GM12872 (cell line): ENCODE measurements at regions not wholly inside any gene's neighbourhood (a gene's known extent, or its start where the extent isn't known, plus 50 kb on each side); places are given as distances from the start of the nearest gene placed in this dataset.

ENCODE experiments used
- TF ChIP-seq, protein P1 (sequence below): IDR thresholded peaks from 3 replicates; pipeline ENCODE4 v1.5.1; 2011; ENCODE audit warnings: low read depth, mild to moderate bottlenecking, low read length, moderate library complexity; ENCODE audit not compliant: insufficient read depth

DNA sequence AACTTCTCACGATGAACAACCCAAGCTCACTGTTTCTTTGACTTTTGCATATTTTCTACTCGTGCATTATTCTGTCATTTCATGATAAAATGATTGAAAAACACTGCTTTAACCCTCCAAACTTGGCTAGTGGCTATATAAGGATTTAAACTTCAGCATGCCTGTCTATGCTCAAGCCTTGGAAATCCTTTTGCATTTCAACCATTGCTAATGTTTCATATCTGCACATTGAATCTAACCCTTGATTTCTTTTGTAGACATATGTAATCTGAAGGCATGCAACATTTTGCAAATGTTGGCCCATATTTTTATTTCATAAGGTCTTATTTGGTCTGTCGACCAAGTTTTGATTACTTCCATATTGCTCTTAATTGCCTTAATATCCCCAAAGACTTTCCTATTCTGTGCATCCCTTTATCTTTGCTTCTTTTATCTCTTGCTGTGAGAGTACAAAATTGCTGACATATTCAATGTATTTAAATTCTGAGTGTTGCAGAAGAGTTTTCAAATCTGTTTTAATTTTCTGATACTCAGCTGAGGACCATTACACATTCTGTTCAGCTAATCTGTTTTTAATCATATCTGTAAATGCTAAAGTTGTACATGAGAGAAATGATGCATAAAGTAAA lies 403.7 kb upstream of the ZNF608 start:
- TF ChIP-seq, protein P1, sequence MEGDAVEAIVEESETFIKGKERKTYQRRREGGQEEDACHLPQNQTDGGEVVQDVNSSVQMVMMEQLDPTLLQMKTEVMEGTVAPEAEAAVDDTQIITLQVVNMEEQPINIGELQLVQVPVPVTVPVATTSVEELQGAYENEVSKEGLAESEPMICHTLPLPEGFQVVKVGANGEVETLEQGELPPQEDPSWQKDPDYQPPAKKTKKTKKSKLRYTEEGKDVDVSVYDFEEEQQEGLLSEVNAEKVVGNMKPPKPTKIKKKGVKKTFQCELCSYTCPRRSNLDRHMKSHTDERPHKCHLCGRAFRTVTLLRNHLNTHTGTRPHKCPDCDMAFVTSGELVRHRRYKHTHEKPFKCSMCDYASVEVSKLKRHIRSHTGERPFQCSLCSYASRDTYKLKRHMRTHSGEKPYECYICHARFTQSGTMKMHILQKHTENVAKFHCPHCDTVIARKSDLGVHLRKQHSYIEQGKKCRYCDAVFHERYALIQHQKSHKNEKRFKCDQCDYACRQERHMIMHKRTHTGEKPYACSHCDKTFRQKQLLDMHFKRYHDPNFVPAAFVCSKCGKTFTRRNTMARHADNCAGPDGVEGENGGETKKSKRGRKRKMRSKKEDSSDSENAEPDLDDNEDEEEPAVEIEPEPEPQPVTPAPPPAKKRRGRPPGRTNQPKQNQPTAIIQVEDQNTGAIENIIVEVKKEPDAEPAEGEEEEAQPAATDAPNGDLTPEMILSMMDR = no peak

DNA sequence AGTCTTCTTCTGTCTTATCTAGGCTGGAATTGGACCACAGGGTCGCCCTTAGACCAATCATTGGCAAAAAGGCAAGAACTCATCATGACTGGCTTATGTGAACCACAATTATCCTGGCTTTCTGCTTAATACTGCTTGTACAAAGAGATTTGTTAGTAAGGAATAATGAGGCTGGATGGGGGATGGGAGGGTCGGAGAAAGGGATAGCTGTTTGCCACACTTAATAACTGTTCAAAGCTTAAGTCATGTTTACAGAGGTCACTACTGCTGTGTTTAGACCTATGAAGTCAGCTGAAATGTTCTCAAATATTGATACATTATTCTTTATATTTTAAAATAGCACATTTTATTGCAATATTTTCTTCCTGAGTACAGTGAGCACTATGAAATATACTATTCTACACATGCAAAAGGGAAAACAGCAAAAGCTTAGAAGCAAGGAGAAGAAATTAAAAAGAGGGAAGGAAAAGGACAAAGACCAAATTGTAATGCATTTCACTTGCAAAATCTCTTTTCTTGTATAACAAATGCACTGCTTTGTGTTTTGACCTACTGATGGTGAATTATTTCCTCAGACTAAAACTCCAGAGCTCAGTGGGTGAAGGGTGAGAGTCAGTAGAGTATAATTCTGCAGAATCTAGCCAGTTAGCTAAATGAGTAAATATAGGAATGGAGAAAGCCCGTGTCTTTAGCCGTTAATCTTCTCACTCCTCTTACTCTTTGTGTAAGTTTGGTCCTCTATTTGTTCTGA lies 404.9 kb upstream of the ZNF608 start:
- TF ChIP-seq, protein P1 = no peak

DNA sequence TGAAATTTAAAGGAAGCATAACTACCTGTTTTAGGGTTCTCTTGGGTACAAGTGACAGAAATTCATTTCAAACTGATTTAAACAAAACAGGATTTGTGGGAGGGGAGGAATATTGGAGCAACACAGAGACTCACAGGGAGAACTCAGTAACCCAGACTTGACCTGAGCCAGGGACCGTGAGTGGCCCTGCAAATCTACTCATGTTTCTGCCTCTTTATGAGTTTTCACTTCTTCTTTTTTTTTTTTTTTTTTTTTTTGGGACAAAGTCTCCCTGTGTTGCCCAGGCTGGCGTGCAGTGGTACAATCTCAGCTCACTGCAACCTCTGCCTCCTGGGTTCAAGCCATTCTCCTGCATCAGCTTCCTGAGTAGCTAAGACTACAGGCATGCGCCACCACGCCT lies 405.6 kb upstream of the ZNF608 start:
- TF ChIP-seq, protein P1 = no peak

GRCh38 chr5:125152461-125153189 lies 406.2 kb upstream of the ZNF608 start:
- TF ChIP-seq, protein P1 = no peak

DNA sequence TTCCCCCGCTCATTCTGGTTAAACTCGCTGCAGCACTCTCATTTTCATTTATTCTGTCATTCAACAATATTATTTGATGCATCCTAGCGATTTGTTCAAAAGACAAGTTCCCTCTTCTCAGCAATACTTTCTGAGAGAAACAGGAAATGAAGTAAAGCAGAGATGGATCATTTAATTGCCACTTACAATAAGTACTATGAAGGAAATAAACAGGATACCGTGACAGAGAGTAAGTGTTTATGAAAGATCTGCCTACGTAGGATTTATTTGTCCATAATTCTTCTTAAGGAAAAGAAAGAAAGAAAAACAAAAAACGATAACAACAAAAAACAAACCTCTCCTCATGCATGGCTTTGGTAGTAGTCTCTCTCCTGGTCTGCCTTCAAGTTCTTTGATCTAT lies 406.8 kb upstream of the ZNF608 start:
- TF ChIP-seq, protein P1 = no peak

- TF ChIP-seq, protein P1 = no peak
Observed at GRCh38 chr5:125154301-125155110, 408.1 kb upstream of the ZNF608 start.
